ENCODE measurements at regions not wholly inside any gene's neighbourhood (a gene's known extent, or its start where the extent isn't known, plus 50 kb on each side); places are given as distances from the start of the nearest gene placed in this dataset.

DNA sequence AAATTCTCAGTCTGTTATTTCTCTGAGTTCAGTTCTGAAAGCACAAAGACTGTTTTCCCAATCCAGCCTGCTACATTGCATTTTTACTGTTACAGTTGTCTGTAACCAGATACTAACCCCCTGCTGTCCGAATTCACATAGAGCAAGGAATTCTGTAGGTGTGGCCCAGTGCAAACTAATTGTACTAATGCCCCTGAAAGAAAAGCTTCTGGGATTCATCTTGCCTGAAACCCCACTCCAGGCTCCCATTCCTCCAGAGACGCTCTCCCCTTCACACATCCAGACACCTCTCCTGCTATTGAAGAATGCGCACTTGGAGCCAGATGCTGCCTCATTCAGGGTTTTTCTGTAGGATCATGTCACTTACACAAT lies 127.0 kb downstream of the TTC32 start:
- FAIRE-seq = no peak
- no peak for DNase-seq (ENCODE audit: insufficient read length, low spot score)
- TF ChIP-seq, protein P1, sequence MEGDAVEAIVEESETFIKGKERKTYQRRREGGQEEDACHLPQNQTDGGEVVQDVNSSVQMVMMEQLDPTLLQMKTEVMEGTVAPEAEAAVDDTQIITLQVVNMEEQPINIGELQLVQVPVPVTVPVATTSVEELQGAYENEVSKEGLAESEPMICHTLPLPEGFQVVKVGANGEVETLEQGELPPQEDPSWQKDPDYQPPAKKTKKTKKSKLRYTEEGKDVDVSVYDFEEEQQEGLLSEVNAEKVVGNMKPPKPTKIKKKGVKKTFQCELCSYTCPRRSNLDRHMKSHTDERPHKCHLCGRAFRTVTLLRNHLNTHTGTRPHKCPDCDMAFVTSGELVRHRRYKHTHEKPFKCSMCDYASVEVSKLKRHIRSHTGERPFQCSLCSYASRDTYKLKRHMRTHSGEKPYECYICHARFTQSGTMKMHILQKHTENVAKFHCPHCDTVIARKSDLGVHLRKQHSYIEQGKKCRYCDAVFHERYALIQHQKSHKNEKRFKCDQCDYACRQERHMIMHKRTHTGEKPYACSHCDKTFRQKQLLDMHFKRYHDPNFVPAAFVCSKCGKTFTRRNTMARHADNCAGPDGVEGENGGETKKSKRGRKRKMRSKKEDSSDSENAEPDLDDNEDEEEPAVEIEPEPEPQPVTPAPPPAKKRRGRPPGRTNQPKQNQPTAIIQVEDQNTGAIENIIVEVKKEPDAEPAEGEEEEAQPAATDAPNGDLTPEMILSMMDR (IDR thresholded peaks at IDR 0.05; ENCODE audit: insufficient read depth, missing control alignments) = no peak

DNA sequence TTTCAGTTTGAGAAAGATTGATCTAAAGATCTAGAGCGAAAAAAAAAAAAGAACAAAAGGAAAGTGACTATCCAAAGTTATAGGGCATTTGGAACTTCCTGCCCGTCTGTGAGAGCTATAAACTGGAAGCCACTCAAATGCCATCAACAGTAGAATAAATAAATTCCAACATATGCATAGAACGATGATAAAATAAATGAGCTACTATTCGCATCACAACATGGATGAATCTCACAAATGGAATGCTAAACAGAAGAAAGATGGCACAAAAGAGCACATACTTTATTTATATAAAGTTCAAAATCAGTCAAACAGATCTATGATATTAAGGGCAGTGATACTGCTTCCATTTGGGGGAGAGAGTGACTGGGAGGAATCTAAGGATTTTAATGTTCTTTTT lies 128.8 kb downstream of the TTC32 start:
- FAIRE-seq = no peak
- no peak for DNase-seq (ENCODE audit: insufficient read length, low spot score)
- TF ChIP-seq, protein P1 (IDR thresholded peaks at IDR 0.05; ENCODE audit: insufficient read depth, missing control alignments) = no peak

DNA sequence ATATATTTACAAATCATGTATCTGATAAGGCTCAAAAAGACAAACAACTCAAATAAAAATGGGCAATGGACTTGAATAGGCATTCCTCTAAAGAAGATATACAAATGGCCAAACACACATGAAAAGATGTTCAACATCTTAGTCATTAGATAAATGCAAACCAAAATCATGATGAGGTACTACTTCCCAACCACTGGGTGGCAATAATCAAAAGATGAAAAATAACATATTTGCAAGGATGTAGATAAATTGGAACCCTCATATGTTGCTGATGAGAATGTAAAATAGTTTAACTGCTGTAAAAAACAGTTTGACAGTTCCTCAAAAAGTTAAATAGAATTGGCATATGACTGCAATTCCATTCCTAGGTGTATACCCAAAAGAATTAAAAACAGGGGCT lies 132.3 kb downstream of the TTC32 start:
- FAIRE-seq = no peak
- no peak for DNase-seq (ENCODE audit: insufficient read length, low spot score)
- TF ChIP-seq, protein P1 (IDR thresholded peaks at IDR 0.05; ENCODE audit: insufficient read depth, missing control alignments) = no peak

DNA sequence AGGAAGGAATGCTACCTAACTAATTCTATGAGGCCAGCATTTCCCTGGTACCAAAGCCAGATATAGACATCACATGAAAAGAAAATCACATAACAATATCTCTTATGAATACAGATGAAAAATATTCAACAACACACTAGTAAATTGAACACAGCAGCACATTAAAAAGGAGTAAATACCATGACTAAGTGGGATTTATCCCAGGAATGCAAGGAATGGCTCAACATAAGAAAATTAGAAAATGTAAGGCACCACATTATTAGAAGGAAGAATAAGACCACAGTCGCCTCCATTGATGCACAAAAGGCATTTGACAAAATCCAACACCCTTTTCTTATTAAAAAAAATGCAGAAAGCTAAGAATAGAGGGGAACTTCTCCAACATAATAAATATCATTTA lies 133.9 kb downstream of the TTC32 start:
- FAIRE-seq (no peak), DNase-seq (ENCODE audit: insufficient read length, low spot score) (no peak)
- TF ChIP-seq, protein P1 (IDR thresholded peaks at IDR 0.05; ENCODE audit: insufficient read depth, missing control alignments) = no peak

DNA sequence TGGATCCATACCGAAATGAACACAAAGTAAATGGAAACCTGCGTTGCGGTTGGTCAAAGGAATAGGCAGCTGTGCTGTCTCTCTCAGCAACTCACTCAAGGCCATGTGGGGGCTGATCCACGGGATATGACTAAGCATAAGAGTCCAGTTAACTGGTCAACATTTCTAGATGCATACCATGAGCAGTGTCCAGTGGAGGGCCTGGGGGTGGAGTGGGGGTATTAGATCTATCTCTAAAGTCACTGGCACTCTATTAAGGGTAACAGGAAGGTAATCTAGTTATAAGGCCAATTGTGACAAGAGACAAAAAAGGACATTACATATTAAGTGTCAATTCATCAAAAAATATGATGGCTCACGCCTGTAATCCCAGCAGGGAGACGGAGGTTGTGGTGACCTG lies 136.8 kb downstream of the TTC32 start:
- TF ChIP-seq, protein P1 (IDR thresholded peaks at IDR 0.05; ENCODE audit: insufficient read depth, missing control alignments) = no peak

DNA sequence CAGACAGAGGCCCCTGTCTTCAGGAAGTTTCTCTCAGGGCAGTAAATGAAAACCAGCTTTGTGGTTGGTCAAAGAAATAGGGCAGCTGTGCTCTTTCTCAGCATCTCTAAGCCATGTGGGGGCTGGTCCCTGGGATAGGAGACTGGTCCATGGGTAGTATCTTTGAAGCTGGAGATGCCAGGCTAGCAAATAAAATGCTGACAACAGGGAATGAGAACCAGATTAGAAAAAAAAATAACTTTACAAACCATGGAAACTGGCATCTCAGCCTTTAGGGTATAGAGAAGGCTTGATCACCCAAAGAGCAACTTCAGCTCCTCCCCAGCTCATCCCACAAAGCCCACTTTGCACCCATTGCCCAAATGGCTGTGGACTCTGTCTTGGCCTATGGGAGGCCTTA lies 138.1 kb downstream of the TTC32 start:
- no peak for DNase-seq (ENCODE audit: insufficient read length, low spot score)
- no peak for FAIRE-seq
- TF ChIP-seq, protein P1 (IDR thresholded peaks at IDR 0.05; ENCODE audit: insufficient read depth, missing control alignments) = no peak

More for the DNA sequence above, 136.8 kb downstream of the TTC32 start:
- no peak for DNase-seq (ENCODE audit: insufficient read length, low spot score)
- no peak for FAIRE-seq

DNA sequence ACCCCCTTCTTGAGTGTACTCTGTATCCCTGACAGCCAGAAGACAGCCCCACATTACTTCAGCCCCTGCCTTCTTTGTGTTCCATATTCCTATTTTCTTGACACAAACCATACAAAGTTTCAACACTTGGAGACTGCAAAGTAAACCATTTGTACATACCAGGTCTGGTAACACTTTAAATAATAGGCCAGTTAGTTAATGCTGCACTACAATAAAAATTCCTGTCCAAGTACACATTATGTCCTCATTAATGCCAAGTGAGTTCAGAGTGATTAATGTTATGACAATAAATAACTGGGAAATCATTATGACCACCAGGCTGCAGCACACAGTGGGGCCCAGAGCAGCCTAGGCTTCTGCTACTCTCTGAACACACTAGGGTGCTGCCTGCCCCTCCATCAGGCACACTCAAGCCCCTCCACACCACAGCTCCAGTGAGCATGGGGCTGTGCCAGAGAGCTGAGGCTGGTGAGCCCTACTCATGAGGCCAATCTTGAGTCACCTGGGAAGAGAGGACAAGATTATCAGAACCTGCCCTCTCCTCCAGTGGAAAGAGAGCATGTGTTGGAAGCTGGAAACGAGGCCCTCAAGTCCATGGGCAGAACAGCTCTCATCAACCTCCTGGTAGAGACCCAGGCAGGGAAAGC lies 138.7 kb downstream of the TTC32 start:
- DNase-seq (ENCODE audit: insufficient read length, low spot score) = no peak
- TF ChIP-seq, protein P1 (IDR thresholded peaks at IDR 0.05; ENCODE audit: insufficient read depth, missing control alignments) = no peak
- FAIRE-seq = no peak
